H1 (cell line): ENCODE measurements at regions not wholly inside any gene's neighbourhood (a gene's known extent, or its start where the extent isn't known, plus 50 kb on each side); places are given as distances from the start of the nearest gene placed in this dataset.
A peak's percentile ranks its signal among the peaks of the same experiment; 100 is the strongest.

ENCODE experiments used
- CTCF ChIA-PET: fragments of 300-600 bp; sonication (Branson Sonifier 250); formaldehyde crosslinking; loops from one replicate; lab custom pipeline; 2021; ENCODE audit not compliant: partially characterized antibody; lab: Charles Lee
- POLR2A ChIA-PET: fragments of 300-600 bp; sonication (Branson Sonifier 250); formaldehyde crosslinking; loops from one replicate; lab custom pipeline; 2021; ENCODE audit warnings: inconsistent platforms; ENCODE audit not compliant: partially characterized antibody; lab: Charles Lee
- DNase-seq, 2 experiments: peaks; one replicate each; pipeline versions ENCODE4 v3.0.0 to v3.0.0-alpha.2; 2010 to 2022; ENCODE audit warnings: low spot score in 2 of 2, low read depth in 1 of 2, mixed read lengths in 1 of 2
- FAIRE-seq: peaks from 2 replicates; lab custom pipeline; 2011; peaks lifted over from hg19 to GRCh38; lab: Jason Lieb, UNC
- H2AFZ ChIP-seq: 2 replicates; pipeline ENCODE4 v1.8.1; 2012; ENCODE audit warnings: low read length, inconsistent platforms
- H2AK5ac ChIP-seq: 2 replicates; pipeline ENCODE4 v1.6.1; 2013; ENCODE audit warnings: low read depth, low read length
- H2BK120ac ChIP-seq: replicated peaks from 2 replicates; pipeline ENCODE3; 2013; ENCODE audit warnings: low read depth, low read length, inconsistent platforms
- H2BK12ac ChIP-seq: 2 replicates; pipeline ENCODE4 v1.6.1; 2013; ENCODE audit warnings: low read depth, low read length
- H2BK15ac ChIP-seq: 2 replicates; pipeline ENCODE4 v1.6.1; 2013; ENCODE audit warnings: low read length
- H2BK20ac ChIP-seq: 2 replicates; pipeline ENCODE4 v1.6.1; 2013; ENCODE audit warnings: low read length
- H2BK5ac ChIP-seq: 2 replicates; pipeline ENCODE4 v1.6.1; 2013; ENCODE audit warnings: low read depth, low read length
- H3K14ac ChIP-seq: 2 replicates; pipeline ENCODE4 v1.6.1; 2013; ENCODE audit warnings: inconsistent platforms; ENCODE audit not compliant: insufficient read length
- H3K18ac ChIP-seq: 2 replicates; pipeline ENCODE4 v1.6.1; 2013; ENCODE audit warnings: low read length; ENCODE audit errors: extremely low read depth
- H3K23ac ChIP-seq: 2 replicates; pipeline ENCODE4 v1.6.1; 2013; ENCODE audit warnings: inconsistent platforms; ENCODE audit not compliant: insufficient read length
- H3K23me2 ChIP-seq: 2 replicates; pipeline ENCODE4 v1.6.1; 2013; ENCODE audit warnings: low read depth, low read length
- H3K27ac ChIP-seq: 2 replicates; pipeline ENCODE4 v1.6.1; 2011; ENCODE audit warnings: low read depth, low read length, inconsistent platforms
- H3K27me3 ChIP-seq, 4 experiments: replicated peaks in 1 of 4; 1 replicate in 1 of 4; 2 replicates in 3 of 4; pipeline versions ENCODE4 v1.6.1 to v1.8.1; 2011 to 2013; ENCODE audit warnings: low read length in 3 of 4, mild to moderate bottlenecking in 3 of 4, inconsistent platforms in 2 of 4, mixed read lengths in 2 of 4, moderate library complexity in 1 of 4; ENCODE audit not compliant: control insufficient read depth in 3 of 4, insufficient read depth in 3 of 4; ENCODE audit errors: extremely low read depth in 1 of 4
- H3K36me3 ChIP-seq, 4 experiments: 2 replicates each; pipeline versions ENCODE4 v1.6.1 to v1.8.1; 2011 to 2013; ENCODE audit warnings: mild to moderate bottlenecking in 4 of 4, low read length in 3 of 4, moderate library complexity in 2 of 4, control low read depth in 1 of 4, inconsistent platforms in 1 of 4; ENCODE audit not compliant: insufficient read depth in 4 of 4, control insufficient read depth in 2 of 4
- H3K4ac ChIP-seq: replicated peaks from 2 replicates; pipeline ENCODE3; 2013; ENCODE audit warnings: low read length, low read depth, mixed read lengths, inconsistent platforms; ENCODE audit not compliant: insufficient read length
- H3K4me1 ChIP-seq, 4 experiments: replicated peaks in 1 of 4; 1 replicate in 1 of 4; 2 replicates in 3 of 4; pipeline versions ENCODE4 v1.6.1 to v1.8.1; 2011 to 2013; ENCODE audit warnings: low read length in 3 of 4, inconsistent platforms in 2 of 4, mixed read lengths in 1 of 4; ENCODE audit not compliant: insufficient read depth in 4 of 4, control insufficient read depth in 3 of 4
- H3K4me2 ChIP-seq, 2 experiments: 2 replicates each; pipeline versions ENCODE4 v1.6.1 to v1.8.1; 2011 to 2013; ENCODE audit warnings: low read depth in 2 of 2, low read length in 2 of 2, control low read depth in 1 of 2, inconsistent platforms in 1 of 2, mild to moderate bottlenecking in 1 of 2; ENCODE audit not compliant: insufficient read depth in 1 of 2
- H3K4me3 ChIP-seq, 4 experiments: fragments of 200-600, 300-600 bp in 1 of 4; sonication (generic), shearing (Covaris generic), sonication (Bioruptor Twin) in 1 of 4; 2 replicates each; pipeline versions ENCODE4 v1.5.1 to v1.8.1; 2011 to 2016; ENCODE audit warnings: low read length in 4 of 4, low read depth in 3 of 4, control low read depth in 2 of 4, inconsistent platforms in 2 of 4, mild to moderate bottlenecking in 2 of 4, mixed read lengths in 1 of 4, moderate library complexity in 1 of 4; ENCODE audit not compliant: insufficient read depth in 2 of 4; ENCODE audit errors: extremely low read depth in 1 of 4
- H3K56ac ChIP-seq: replicated peaks from 2 replicates; pipeline ENCODE3; 2013; ENCODE audit warnings: low read depth, mild to moderate bottlenecking, mixed read lengths, low read length, inconsistent platforms; ENCODE audit not compliant: insufficient read length
- H3K79me1 ChIP-seq: 2 replicates; pipeline ENCODE4 v1.6.1; 2013; ENCODE audit warnings: low read depth, low read length, control low read depth
- H3K79me2 ChIP-seq, 2 experiments: 2 replicates each; pipeline versions ENCODE4 v1.6.1 to v1.8.1; 2012 to 2013; ENCODE audit warnings: low read length in 2 of 2, mild to moderate bottlenecking in 2 of 2, inconsistent platforms in 1 of 2; ENCODE audit not compliant: insufficient read depth in 2 of 2, control insufficient read depth in 1 of 2
- H3K9ac ChIP-seq, 4 experiments: replicated peaks in 1 of 4; 1 replicate in 1 of 4; 2 replicates in 3 of 4; pipeline versions ENCODE4 v1.6.1 to v1.8.1; 2011 to 2013; ENCODE audit warnings: low read depth in 3 of 4, low read length in 3 of 4, control low read depth in 2 of 4, mild to moderate bottlenecking in 2 of 4, moderate library complexity in 2 of 4, inconsistent platforms in 1 of 4; ENCODE audit errors: extremely low read depth in 1 of 4
- H3K9me3 ChIP-seq, 2 experiments: 2 replicates each; pipeline versions ENCODE4 v1.6.1 to v1.8.1; 2012 to 2013; ENCODE audit warnings: mild to moderate bottlenecking in 2 of 2, moderate library complexity in 2 of 2, control low read depth in 1 of 2, inconsistent platforms in 1 of 2, low read depth in 1 of 2, low read length in 1 of 2, mixed read lengths in 1 of 2; ENCODE audit not compliant: insufficient read depth in 2 of 2
- H4K20me1 ChIP-seq, 2 experiments: replicated peaks in 1 of 2; 2 replicates each; pipeline versions ENCODE3 to v1.8.1; 2011 to 2013; ENCODE audit warnings: inconsistent platforms in 2 of 2, low read length in 2 of 2, mild to moderate bottlenecking in 1 of 2; ENCODE audit not compliant: insufficient read depth in 2 of 2, control insufficient read depth in 1 of 2
- H4K5ac ChIP-seq: 2 replicates; pipeline ENCODE4 v1.6.1; 2013; ENCODE audit warnings: low read length, low read depth, mixed read lengths, inconsistent platforms; ENCODE audit not compliant: insufficient read length
- H4K8ac ChIP-seq: 2 replicates; pipeline ENCODE4 v1.8.0; 2013; ENCODE audit warnings: mild to moderate bottlenecking, moderate library complexity, low read length, inconsistent platforms; ENCODE audit not compliant: insufficient read depth; ENCODE audit errors: extremely low read depth
- H4K91ac ChIP-seq: replicated peaks from 2 replicates; pipeline ENCODE3; 2013; ENCODE audit warnings: low read length, mixed read lengths, inconsistent platforms; ENCODE audit not compliant: insufficient read length
- ASH2L ChIP-seq: fragments of 200-600, 300-600 bp; sonication (generic); IDR thresholded peaks from one replicate; pipeline ENCODE4 v1.7.1; 2017; ENCODE audit warnings: low read length
- CEBPB ChIP-seq: IDR thresholded peaks from 2 replicates; pipeline ENCODE4 v1.6.1; 2012; ENCODE audit warnings: low read depth, low read length
- CHD1 ChIP-seq: IDR thresholded peaks from 2 replicates; pipeline ENCODE4 v1.6.1; 2012; ENCODE audit warnings: low read depth, low read length, improper control_type of control experiment
- EP300 ChIP-seq, 2 experiments: IDR thresholded peaks; 1 replicate in 1 of 2; 2 replicates in 1 of 2; pipeline ENCODE4 v1.6.1; 2011 to 2012; ENCODE audit warnings: low read depth in 2 of 2, low read length in 2 of 2, mild to moderate bottlenecking in 2 of 2, borderline replicate concordance in 1 of 2, inconsistent platforms in 1 of 2, moderate library complexity in 1 of 2
- PHF8 ChIP-seq: fragments of 200-600 bp; sonication (generic); conservative IDR thresholded peaks from 2 replicates; pipeline ENCODE4 v1.7.1; 2012; ENCODE audit warnings: low read depth, mild to moderate bottlenecking, inconsistent platforms, low read length, moderate library complexity
- SIN3A ChIP-seq, 2 experiments: IDR thresholded peaks in 1 of 2; conservative IDR thresholded peaks in 1 of 2; 2 replicates each; pipeline ENCODE4 v1.6.1; 2011 to 2012; ENCODE audit warnings: low read length in 2 of 2, improper control_type of control experiment in 1 of 2, low read depth in 1 of 2, mild to moderate bottlenecking in 1 of 2
- WGBS, 2 experiments: shearing (Covaris generic) in 1 of 2; methylation state at CpG; one replicate each; pipeline versions ENCODE4 v1.1.6 to v1.1.7; 2013 to 2015; ENCODE audit warnings: low lambda C conversion rate in 2 of 2, mixed read lengths in 2 of 2, inconsistent platforms in 1 of 2, low coverage in 1 of 2, missing lambda C conversion rate in 1 of 2; ENCODE audit not compliant: insufficient replicate concordance in 2 of 2, insufficient coverage in 1 of 2, insufficient read length in 1 of 2; ENCODE audit errors: extremely low coverage in 1 of 2, missing lambda C conversion rate in 1 of 2; 5-methylcytosine and 5-hydroxymethylcytosine counted together

DNA sequence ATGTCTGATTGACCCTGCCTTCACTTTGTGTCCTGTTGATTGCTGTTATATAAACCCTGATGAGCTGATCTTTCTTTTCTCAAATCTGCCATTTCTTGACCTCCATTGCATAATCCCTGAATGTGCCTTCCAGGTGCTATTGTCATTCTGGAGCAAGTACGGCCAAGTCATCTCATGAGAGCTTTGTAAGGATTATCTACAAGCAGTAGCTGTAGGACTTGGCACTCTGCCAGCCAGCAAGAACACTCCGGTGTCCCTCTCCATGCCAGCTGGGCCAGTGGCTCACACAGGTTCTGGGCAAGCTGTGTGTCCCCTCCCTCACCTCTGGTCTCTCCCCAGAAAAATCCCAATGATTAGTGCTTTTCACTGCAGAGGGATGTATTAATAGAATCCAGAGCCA lies 348.1 kb downstream of the FOXO1 start:
- peaks cover 2 to 9% (median 5%) of the 10 kb centered on the region in 4 experiments for H3K4me1 ChIP-seq
- H3K23ac ChIP-seq: no peak overlapping the region
- no peak overlapping the region for H2BK120ac ChIP-seq
- WGBS, 2 experiments: 73% methylated on average over 2 of the region's 2 CpGs; no CpG with 5 or more reads in 1 of the 2 experiments
- H3K4ac ChIP-seq: no peak overlapping the region
- no peak overlapping the region for H2BK12ac ChIP-seq
- no peaks in the 10 kb centered on the region for H3K79me2 ChIP-seq
- H3K79me1 ChIP-seq: no peaks in the 10 kb centered on the region
- no peaks in the 10 kb centered on the region for H4K20me1 ChIP-seq
- H2BK5ac ChIP-seq: no peak overlapping the region
- ChIA-PET CTCF (interaction anchor here (0.6 kb wide), 1 partner anchor 497 kb away, joined by 3 read pairs; no protein-coding TSS in a partner anchor), POLR2A (no interaction called here)
- H2AFZ ChIP-seq: no peak overlapping the region
- no peak overlapping the region for H3K9ac ChIP-seq
- no peak overlapping the region for H3K4me2 ChIP-seq
- peak; percentile 48; the same call in 1 of the 2 replicates for TF ChIP-seq CEBPB
- TF ChIP-seq SIN3A (conservative IDR thresholded peaks at IDR 0.05 in 1 of 2, IDR thresholded peaks at IDR 0.05 in 1 of 2; ENCODE audit: low read depth in 1 of 2, low read length in 2 of 2): no peak
- TF ChIP-seq EP300 (IDR thresholded peaks at IDR 0.05; ENCODE audit: borderline replicate concordance in 1 of 2, low read depth in 2 of 2, low read length in 2 of 2): no peak
- no peak for TF ChIP-seq PHF8
- TF ChIP-seq CHD1: no peak
- TF ChIP-seq ASH2L: no peak
- H3K36me3 ChIP-seq: no peaks in the 10 kb centered on the region
- FAIRE-seq: no peak
- H3K4me3 ChIP-seq: no peak overlapping the region
- H3K27me3 ChIP-seq: peaks cover 1 to 18% (median 9%) of the 10 kb centered on the region in 4 experiments; a peak in 5 of 7 replicates
- H4K5ac ChIP-seq: no peak overlapping the region
- H3K18ac ChIP-seq: no peak overlapping the region
- no peak overlapping the region for H3K56ac ChIP-seq
- no peaks in the 10 kb centered on the region for H3K23me2 ChIP-seq
- peaks cover 0 to 3% of the 10 kb centered on the region in 2 experiments; a peak in 1 of 4 replicates for H3K9me3 ChIP-seq
- no peak overlapping the region for H4K91ac ChIP-seq
- DNase-seq: no peak
- H3K27ac ChIP-seq: no peak overlapping the region; the same call in 1 of the 2 replicates
- H2BK20ac ChIP-seq: no peak overlapping the region
- H4K8ac ChIP-seq: no peak overlapping the region
- 0 out of 2 replicates have a peak overlapping the region, but pooled peaks have one; percentile 32 for H2BK15ac ChIP-seq
- H3K14ac ChIP-seq: no peak overlapping the region
- H2AK5ac ChIP-seq: no peak overlapping the region
